ENCODE measurements at regions not wholly inside any gene's neighbourhood (a gene's known extent, or its start where the extent isn't known, plus 50 kb on each side); places are given as distances from the start of the nearest gene placed in this dataset.
"Not testable (repeated sequence)": the region's sequence is repeated elsewhere in the genome, so short reads cannot be mapped to it uniquely, and the experiment has no call there.

GRCh38 chr3:177451864-177452830 lies 254.9 kb upstream of the TBL1XR1 start:
- Histone ChIP-seq H3K9me3 (ENCODE audit: low read depth, low read length) (peaks cover 9% of the 10 kb centered on the region; the same call in 1 of the 2 replicates), H3K27ac (peak overlapping the region; percentile 97), H3K9ac (ENCODE audit: insufficient read length) (peak overlapping the region; percentile 67), H3K4me3 (peak overlapping the region; percentile 70), H3K36me3 (ENCODE audit: insufficient read depth, low read length) (peaks cover 4% of the 10 kb centered on the region; the same call in 1 of the 2 replicates)
- no peak for TF ChIP-seq FOXP2 (optimal IDR thresholded peaks at IDR 0.05; ENCODE audit: control extremely low read depth, extremely low read length, insufficient read depth)
- peak; percentile 66; the same call in 1 of the 2 replicates for TF ChIP-seq POLR2AphosphoS5 (IDR thresholded peaks at IDR 0.05; ENCODE audit: borderline replicate concordance, low read depth, low read length)
- peak; percentile 100 for DNase-seq (ENCODE audit: low read depth, low spot score)

- H3K9me3 ChIP-seq (ENCODE audit: low read depth, low read length): peaks cover 9% of the 10 kb centered on the region; the same call in 1 of the 2 replicates
- peak overlapping the region; percentile 70 for H3K4me3 ChIP-seq
- H3K36me3 ChIP-seq (ENCODE audit: insufficient read depth, low read length): peaks cover 4% of the 10 kb centered on the region; the same call in 1 of the 2 replicates
- peak overlapping the region; percentile 97 for H3K27ac ChIP-seq
- peak; percentile 91 for DNase-seq (ENCODE audit: low read depth, low spot score)
- TF ChIP-seq POLR2AphosphoS5 (IDR thresholded peaks at IDR 0.05; ENCODE audit: borderline replicate concordance, low read depth, low read length) (peak; percentile 58; the same call in 1 of the 2 replicates), FOXP2 (optimal IDR thresholded peaks at IDR 0.05; ENCODE audit: control extremely low read depth, extremely low read length, insufficient read depth) (no peak)
- peak overlapping the region; percentile 67 for H3K9ac ChIP-seq (ENCODE audit: insufficient read length)
These were observed 255.7 kb upstream of the TBL1XR1 start for GRCh38 chr3:177452831-177453450.

- DNase-seq (ENCODE audit: low read depth, low spot score): no peak
- Histone ChIP-seq H3K27ac (peak overlapping the region; percentile 97), H3K4me3 (peak overlapping the region; percentile 70), H3K36me3 (ENCODE audit: insufficient read depth, low read length) (peaks cover 4% of the 10 kb centered on the region; the same call in 1 of the 2 replicates), H3K9ac (ENCODE audit: insufficient read length) (peak overlapping the region; percentile 67), H3K9me3 (ENCODE audit: low read depth, low read length) (peaks cover 9% of the 10 kb centered on the region; the same call in 1 of the 2 replicates)
- TF ChIP-seq EZH2 (IDR thresholded peaks at IDR 0.05) (no peak), POLR2AphosphoS5 (IDR thresholded peaks at IDR 0.05; ENCODE audit: borderline replicate concordance, low read depth, low read length) (peak; percentile 10; the same call in 1 of the 2 replicates)
These were observed 256.2 kb upstream of the TBL1XR1 start for GRCh38 chr3:177453451-177453844.

DNA sequence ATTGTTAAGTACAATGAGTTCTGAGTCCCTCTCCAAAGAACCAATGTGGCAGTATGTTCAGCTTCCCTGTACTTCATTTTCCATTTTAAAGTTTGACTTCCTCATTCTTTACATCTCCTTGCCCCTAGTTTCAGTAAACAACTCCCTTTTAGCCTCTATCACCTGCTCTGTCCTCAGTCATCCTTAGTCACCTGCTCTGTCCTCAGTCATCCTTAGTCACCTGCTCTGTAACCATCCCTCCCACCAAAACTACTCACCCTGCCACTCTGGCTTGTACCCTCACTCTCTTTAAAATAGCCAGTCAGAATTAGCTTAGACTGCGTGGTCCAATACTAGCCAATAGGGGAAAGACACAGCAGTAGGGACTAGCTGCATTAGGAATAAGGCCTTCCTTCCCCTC lies 259.9 kb upstream of the TBL1XR1 start:
- H3K27ac ChIP-seq; H3K4me3 ChIP-seq; DNase-seq (ENCODE audit: low read depth, low spot score); H3K36me3 ChIP-seq (ENCODE audit: insufficient read depth, low read length); H3K9me3 ChIP-seq (ENCODE audit: low read depth, low read length); H3K9ac ChIP-seq (ENCODE audit: insufficient read length): not testable (repeated sequence)

DNA sequence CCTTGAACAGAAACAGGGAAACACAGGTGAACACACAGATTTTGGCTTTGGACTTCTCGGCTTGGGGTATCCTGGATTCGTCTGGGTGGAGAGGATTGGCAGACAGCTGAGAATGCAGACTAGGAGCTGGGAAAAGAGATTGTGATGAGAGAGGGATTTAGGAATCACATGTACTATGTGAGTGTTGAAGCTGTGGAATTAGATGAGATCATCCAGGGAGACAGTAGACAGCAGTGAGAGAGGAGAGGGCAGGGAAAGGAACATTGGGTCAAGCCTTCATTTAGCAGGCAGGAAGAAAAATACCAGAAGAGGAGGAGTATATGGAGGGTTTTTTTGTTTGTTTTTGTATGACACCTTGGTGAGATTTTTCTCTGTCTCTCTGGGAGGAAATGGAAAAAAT lies 262.1 kb upstream of the TBL1XR1 start:
- DNase-seq (ENCODE audit: low read depth, low spot score): no peak
- Histone ChIP-seq H3K9me3 (ENCODE audit: low read depth, low read length) (peaks cover 9% of the 10 kb centered on the region; the same call in 1 of the 2 replicates), H3K4me3 (no peak overlapping the region), H3K27ac (no peak overlapping the region), H3K36me3 (ENCODE audit: insufficient read depth, low read length) (peaks cover 4% of the 10 kb centered on the region; the same call in 1 of the 2 replicates), H3K9ac (ENCODE audit: insufficient read length) (no peak overlapping the region)
- TF ChIP-seq FOXP2 (optimal IDR thresholded peaks at IDR 0.05; ENCODE audit: control extremely low read depth, extremely low read length, insufficient read depth) (no peak), EZH2 (IDR thresholded peaks at IDR 0.05) (no peak), POLR2AphosphoS5 (IDR thresholded peaks at IDR 0.05; ENCODE audit: borderline replicate concordance, low read depth, low read length) (no peak)

DNA sequence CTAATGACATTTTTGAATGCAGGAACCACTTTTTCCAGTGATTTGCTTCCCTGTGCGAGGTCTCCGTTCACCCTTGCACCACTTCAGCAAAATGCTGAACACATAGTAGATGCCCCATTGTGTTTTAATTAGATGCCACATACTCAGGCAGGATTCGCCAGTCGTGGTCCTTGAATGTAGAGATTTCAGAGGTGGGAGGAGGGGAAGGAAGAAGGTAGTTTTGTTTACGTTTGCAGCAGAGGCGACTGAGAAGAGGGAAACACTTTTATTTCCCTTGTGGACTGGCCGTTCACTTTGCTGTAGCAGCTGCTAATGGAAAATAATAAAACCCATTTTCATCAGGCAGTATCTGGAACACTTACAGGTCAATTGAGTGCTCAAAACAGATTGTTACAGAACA lies 262.8 kb upstream of the TBL1XR1 start:
- Histone ChIP-seq H3K27ac (no peak overlapping the region), H3K36me3 (ENCODE audit: insufficient read depth, low read length) (peaks cover 4% of the 10 kb centered on the region; the same call in 1 of the 2 replicates), H3K9ac (ENCODE audit: insufficient read length) (no peak overlapping the region), H3K4me3 (no peak overlapping the region), H3K9me3 (ENCODE audit: low read depth, low read length) (peaks cover 9% of the 10 kb centered on the region; the same call in 1 of the 2 replicates)
- TF ChIP-seq POLR2AphosphoS5 (IDR thresholded peaks at IDR 0.05; ENCODE audit: borderline replicate concordance, low read depth, low read length) (no peak), FOXP2 (optimal IDR thresholded peaks at IDR 0.05; ENCODE audit: control extremely low read depth, extremely low read length, insufficient read depth) (no peak), EZH2 (IDR thresholded peaks at IDR 0.05) (no peak)
- DNase-seq (ENCODE audit: low read depth, low spot score): no peak

- Histone ChIP-seq H3K4me3 (peak overlapping the region; percentile 26), H3K27ac (peak overlapping the region; percentile 66), H3K36me3 (ENCODE audit: insufficient read depth, low read length) (no peaks in the 10 kb centered on the region), H3K9me3 (ENCODE audit: low read depth, low read length) (peaks cover 1% of the 10 kb centered on the region; the same call in 1 of the 2 replicates), H3K9ac (ENCODE audit: insufficient read length) (no peak overlapping the region)
- no peak for TF ChIP-seq EZH2 (IDR thresholded peaks at IDR 0.05)
- no peak for TF ChIP-seq FOXP2 (optimal IDR thresholded peaks at IDR 0.05; ENCODE audit: control extremely low read depth, extremely low read length, insufficient read depth)
- peak; percentile 30; the same call in 1 of the 2 replicates for TF ChIP-seq POLR2AphosphoS5 (IDR thresholded peaks at IDR 0.05; ENCODE audit: borderline replicate concordance, low read depth, low read length)
- peak; percentile 68 for DNase-seq (ENCODE audit: low read depth, low spot score)
These were observed 264.5 kb upstream of the TBL1XR1 start for GRCh38 chr3:177461765-177462164.

GRCh38 chr3:177463341-177463740 lies 266.1 kb upstream of the TBL1XR1 start:
- not testable (repeated sequence) for H3K4me3 ChIP-seq; H3K9me3 ChIP-seq (ENCODE audit: low read depth, low read length); DNase-seq (ENCODE audit: low read depth, low spot score)

More at GRCh38 chr3:177463341-177463740, 266.1 kb upstream of the TBL1XR1 start:
- H3K9ac ChIP-seq (ENCODE audit: insufficient read length); H3K36me3 ChIP-seq (ENCODE audit: insufficient read depth, low read length); H3K27ac ChIP-seq: not testable (repeated sequence)

All from SK-N-MC (cell line).